LNCAP (cell line): ENCODE measurements at regions not wholly inside any gene's neighbourhood (a gene's known extent, or its start where the extent isn't known, plus 50 kb on each side); places are given as distances from the start of the nearest gene placed in this dataset.

Source experiments
- CTCF ChIP-seq: fragments of 450-650 bp; IDR thresholded peaks from 2 replicates; pipeline ENCODE4 v1.5.1; 2017; ENCODE audit warnings: mild to moderate bottlenecking

DNA sequence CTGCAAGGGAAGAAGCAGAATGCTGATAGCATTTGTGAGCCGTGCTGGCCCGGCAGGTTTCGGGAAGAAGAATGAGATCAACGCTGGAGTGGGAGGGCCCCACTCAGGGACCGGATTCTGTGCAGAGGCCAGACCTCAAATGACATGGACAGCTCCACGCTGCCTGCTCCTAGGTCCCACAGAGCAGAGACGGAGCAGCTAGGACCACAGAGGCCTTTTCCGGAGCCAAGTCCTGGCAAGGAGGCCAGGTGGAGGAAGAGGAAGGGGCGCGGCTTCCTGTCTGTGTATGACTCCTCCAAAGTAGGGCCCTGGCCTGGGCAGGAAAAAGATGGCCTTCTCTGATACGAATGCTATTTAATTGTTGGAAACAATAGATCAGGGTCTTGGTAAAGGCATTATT is 139.9 kb downstream of the LRRC30 start:
- no peak for TF ChIP-seq CTCF

DNA sequence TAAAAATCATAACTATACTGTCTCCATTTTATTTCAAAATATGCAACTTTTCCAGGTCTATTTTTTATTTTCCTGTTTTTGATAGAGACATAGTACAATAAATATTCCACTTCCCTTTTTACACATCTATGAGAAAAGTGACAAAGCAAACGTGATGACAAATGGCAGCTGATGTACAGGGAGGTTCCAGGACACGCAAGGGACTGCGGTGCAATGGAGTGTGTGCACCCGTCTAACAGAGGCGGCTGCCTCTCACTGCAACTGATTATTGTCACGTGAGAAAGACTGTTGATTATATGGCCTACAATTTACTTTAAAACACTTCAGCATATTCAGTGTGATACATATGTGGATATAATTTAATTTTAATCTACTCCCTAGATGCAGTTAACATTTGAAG is 142.6 kb downstream of the LRRC30 start:
- no peak for TF ChIP-seq CTCF

- TF ChIP-seq CTCF = no peak
Measured at GRCh38 chr18:7381307-7381706, 150.4 kb downstream of the LRRC30 start.

DNA sequence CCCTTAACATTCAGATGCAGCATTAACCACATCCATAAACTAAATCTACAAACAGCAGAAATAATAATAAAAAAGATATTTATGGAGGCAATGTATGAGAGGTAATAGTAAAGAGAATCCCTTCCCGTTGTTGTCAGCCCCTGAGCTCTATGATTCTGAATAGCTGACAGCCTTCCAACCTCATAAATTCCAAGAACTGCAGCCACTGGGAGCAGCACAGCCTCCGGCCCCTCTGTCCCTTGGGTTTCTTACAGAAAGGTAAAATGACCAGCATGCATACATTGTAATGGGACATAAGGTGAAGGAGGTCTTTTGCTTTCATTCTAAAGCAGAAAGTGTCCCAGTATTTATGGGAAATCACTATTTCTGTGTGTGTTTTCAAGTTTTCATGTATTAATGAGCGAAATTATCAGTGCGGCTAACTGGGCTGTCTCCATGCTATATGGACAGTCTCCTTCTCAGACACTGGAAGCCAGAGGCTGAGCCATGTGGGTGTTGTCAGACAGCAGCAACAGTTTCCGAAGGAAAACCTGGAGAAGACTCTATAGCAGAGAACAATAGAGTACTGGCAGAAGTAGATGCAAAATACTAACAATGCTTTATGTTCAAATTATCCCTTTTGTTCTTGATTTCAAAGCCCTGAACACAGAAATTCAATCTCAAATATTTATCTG is 151.6 kb downstream of the LRRC30 start:
- no peak for TF ChIP-seq CTCF

DNA sequence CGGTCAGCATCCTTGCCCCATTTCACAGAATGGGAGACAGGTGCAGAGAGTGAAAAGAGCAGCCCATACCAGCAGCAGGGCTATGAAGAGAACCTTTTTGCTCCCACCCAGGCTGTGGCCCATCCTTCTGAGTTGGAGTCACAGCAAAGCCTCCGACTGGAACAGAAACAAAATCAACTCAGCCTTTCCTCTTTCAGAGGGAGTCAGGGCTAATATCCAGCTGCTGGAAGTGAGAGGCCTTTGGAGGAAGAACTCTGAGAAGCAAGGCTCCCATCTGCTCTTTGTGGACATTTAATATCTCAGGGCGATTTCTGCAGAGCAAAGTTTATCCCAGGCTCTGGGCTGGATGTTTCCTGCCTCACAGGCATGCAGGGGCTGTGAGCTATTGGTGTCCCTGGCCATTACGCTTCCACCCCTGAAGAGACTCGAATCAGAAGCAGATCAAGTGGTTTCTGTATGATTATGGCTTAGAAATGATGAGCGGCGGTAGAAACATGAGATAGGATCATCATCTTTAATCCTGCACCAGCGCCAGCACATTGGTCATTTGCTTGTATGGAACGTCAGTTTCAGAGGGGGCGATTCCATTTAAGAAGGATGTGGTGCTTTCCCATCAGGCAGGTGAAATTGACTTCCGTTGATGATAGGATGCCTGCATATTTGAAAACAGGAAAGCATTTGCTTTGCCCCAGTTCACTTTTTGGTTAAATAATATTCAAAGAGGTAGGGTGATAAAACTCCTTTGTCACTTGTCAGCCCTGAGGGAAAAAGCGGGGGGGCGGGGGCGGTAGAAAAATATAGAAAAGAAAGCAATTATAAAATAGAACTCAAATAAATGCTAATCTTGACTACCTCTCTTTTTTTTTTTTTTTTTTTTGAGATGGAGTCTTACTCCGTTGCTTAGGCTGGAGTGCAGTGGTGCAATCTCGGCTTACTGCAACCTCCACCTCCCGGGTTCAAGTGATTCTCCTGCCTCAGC is 152.4 kb downstream of the LRRC30 start:
- no peak for TF ChIP-seq CTCF

DNA sequence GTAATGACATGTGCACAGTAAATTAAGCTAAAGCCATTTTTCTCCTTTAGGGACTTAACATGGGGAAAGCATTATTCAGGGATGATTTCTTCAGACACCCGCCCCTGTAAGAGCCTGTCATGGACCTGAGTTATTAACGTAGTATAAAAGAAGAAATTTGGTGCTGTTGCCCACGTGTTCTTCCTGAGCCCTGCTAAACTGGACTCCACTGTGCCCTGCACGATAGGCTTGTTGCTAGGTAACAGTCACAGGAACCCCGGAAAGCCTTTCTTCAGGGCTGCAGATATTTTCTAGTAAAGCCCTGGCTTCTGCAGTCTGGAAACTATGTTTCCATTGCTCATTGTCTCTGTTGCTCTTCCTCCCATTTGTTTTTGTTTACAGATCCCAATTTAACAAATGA is 157.9 kb downstream of the LRRC30 start:
- TF ChIP-seq CTCF = no peak

GRCh38 chr18:7390731-7391492 is 160.0 kb downstream of the LRRC30 start:
- no peak for TF ChIP-seq CTCF
